ENCODE measurements at regions not wholly inside any gene's neighbourhood (a gene's known extent, or its start where the extent isn't known, plus 50 kb on each side); places are given as distances from the start of the nearest gene placed in this dataset.
"Not testable (repeated sequence)": the region's sequence is repeated elsewhere in the genome, so short reads cannot be mapped to it uniquely, and the experiment has no call there.

DNA sequence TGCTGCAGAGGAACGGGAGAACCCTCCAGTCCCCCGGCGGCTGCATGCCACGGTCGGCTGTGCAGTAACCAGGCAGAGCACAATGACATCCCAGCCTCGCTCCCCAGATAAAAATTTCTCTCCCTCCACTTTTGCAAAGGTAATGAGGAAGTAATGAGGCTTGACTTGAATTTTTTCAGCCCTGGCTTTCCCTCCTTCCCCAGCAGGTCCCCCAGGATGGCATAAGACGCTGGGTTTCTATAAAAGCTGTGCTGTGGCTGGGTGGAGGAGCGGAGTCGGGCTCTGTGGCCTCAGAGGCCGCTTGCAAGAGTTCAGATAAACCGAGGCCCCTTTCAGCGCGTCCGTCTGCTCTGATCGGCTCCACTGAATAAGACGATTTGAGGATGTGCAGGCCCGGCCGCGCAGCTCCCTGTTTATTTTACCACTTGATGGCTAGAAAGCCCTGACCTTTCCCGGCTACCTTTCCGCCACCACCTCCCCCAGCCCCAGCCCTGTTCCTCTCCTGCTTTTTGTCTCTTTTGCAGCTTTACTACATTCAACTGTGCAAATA, 351.9 kb upstream of the IRX2 start:
- H3K27ac Mint-ChIP-seq, result no peak overlapping the region
- peaks cover 20% of the 10 kb centered on the region for H3K27me3 Mint-ChIP-seq
- H3K4me1 Mint-ChIP-seq, result no peaks in the 10 kb centered on the region
- H3K4me3 Mint-ChIP-seq, result no peak overlapping the region
- no peaks in the 10 kb centered on the region for H3K9me3 Mint-ChIP-seq
- H3K36me3 Mint-ChIP-seq, result no peaks in the 10 kb centered on the region

DNA sequence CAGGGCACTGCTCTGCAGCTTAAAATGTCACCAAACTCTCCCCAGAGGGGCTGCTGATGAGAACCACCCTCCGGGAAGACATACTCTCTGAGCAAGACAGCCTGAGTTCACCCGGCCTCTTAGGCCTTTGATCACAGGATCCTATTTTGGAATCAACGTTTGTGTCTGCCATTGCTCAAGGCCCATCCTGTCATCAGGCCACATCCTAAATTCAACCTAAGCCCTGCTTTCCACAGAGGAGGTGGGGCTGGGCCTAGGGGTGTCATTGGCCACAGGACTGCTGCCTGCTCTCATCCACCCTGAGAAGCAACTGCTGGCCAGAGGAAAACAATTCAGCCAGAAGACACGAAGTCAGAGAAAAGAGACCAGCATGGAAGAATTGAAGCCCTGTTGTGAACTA, 351.1 kb upstream of the IRX2 start:
- H3K36me3 Mint-ChIP-seq, result no peaks in the 10 kb centered on the region

DNA sequence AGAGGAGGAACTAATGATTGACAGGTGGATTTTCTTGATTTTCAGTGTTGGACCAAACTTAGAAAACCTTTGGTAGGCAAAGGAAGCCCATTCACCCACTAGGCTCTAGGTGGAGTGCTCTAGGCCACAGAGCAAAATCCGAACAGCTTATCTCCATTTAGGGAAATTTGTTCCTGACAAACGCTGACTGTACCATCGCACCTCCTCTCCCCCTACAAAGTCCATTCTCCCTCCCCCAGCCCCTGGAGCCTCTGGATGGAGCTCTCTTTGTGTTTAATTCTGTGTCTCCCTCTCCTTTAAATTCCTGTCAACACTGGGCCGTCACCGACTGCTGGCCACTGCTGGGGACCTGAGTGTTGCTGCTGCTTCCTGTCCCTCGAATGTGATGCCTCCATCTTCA, 350.1 kb upstream of the IRX2 start:
- Mint-ChIP-seq H3K27me3 (peaks cover 20% of the 10 kb centered on the region), H3K4me1 (no peaks in the 10 kb centered on the region), H3K36me3 (no peaks in the 10 kb centered on the region), H3K4me3 (no peak overlapping the region), H3K9me3 (peaks cover 4% of the 10 kb centered on the region), H3K27ac (no peak overlapping the region)

More for the DNA sequence above, 351.1 kb upstream of the IRX2 start:
- Mint-ChIP-seq H3K9me3 (no peaks in the 10 kb centered on the region), H3K27me3 (peaks cover 20% of the 10 kb centered on the region), H3K4me3 (no peak overlapping the region), H3K4me1 (no peaks in the 10 kb centered on the region), H3K27ac (no peak overlapping the region)

DNA sequence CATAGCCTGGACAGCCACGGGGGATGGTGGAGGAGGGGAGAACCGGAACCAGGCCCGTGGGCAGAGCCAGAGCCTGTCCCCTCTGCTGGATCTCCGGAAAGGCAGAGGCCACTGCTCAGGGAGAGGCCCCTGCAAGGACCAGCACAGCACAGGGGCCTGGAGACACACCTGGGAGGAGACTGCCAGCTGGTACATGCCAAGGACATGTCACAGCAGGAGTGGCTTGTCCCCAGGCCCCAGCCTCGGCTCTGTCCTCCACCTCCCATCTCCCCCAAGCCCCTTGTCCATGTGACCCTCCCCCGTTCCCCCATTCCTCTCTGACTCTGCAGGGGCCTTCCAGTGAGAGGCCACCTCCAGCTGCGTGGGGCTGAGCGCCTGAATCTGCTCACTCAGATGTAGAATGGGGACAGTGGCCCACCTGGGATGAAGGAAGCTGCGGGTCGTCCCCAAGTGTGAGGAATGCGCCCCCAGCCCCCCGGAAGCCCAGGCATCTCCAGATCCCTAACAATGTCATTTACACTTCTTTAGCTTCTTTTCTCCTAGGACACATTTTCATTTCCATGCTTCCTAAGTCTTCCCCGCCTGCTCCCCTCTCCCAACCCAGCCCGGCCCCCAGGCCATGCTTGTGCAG, 349.6 kb upstream of the IRX2 start:
- H3K27ac Mint-ChIP-seq, result no peak overlapping the region

DNA sequence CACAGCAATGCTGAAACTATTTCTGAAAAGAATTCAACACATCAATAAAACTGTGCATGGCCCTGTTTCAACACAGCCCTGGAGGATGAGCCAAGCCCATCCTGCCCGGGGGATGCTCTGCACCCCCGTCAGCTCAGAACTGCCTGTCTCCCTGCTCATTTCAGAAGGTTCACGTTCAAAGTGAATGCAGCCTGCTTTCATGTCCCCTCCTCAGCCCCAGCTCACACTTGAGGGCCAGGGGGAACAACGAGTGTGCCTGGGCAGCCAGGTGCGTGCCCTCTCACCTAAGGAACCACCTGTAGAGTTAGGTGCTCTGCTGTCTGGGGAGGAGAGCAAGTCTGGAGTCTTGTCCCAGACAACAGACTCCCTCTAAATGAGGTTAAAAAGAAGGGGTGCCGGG, 348.5 kb upstream of the IRX2 start:
- Mint-ChIP-seq H3K4me3 (no peak overlapping the region), H3K9me3 (peaks cover 4% of the 10 kb centered on the region), H3K4me1 (no peaks in the 10 kb centered on the region), H3K27ac (no peak overlapping the region), H3K27me3 (peaks cover 15% of the 10 kb centered on the region), H3K36me3 (no peaks in the 10 kb centered on the region)

More for the DNA sequence above, 349.6 kb upstream of the IRX2 start:
- Mint-ChIP-seq H3K9me3 (peaks cover 4% of the 10 kb centered on the region), H3K36me3 (no peaks in the 10 kb centered on the region), H3K4me1 (no peaks in the 10 kb centered on the region), H3K4me3 (no peak overlapping the region), H3K27me3 (peaks cover 20% of the 10 kb centered on the region)

DNA sequence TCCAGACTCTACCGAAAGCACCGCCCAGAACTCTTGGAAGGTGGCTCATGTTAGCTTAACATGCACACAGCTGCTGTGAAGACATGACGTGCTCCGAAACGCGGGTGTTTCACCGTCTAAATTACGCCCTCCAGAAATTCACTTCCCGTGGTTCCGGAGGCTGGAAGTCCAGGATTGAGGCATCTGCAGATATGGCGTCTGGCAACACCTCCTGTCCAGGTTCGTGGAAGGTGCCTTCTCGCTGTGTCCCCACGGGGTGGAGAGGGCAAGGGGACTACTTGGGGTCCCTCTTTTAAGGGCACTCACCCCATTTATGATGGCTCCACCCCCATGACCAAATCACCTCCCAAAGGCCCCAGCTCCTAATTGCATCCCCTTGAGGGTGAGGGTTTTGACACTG, 348.0 kb upstream of the IRX2 start:
- H3K36me3 Mint-ChIP-seq, result no peaks in the 10 kb centered on the region
- H3K27me3 Mint-ChIP-seq, result peaks cover 12% of the 10 kb centered on the region
- no peaks in the 10 kb centered on the region for H3K4me1 Mint-ChIP-seq
- no peak overlapping the region for H3K27ac Mint-ChIP-seq
- H3K9me3 Mint-ChIP-seq, result peaks cover 4% of the 10 kb centered on the region
- H3K4me3 Mint-ChIP-seq, result no peak overlapping the region

DNA sequence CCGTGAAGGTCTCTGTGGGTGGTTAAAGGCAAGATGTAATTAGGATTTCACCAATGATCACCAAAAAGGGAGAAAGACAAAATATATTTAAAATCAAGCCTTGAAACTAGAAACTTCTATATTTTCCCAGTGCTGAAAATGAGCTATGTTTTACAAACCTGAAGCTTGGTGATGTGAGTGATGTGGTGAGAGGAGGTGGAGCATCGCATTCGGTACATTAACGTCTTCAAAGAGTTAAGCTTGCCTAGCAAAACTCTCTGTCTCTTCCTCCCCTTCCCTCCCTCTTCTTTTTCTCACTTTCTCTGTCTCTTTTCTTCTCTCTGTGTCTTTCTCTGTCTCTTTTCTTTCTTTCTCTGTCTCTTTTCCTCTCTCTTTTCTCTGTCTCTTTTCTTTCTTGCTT, 347.3 kb upstream of the IRX2 start:
- Mint-ChIP-seq H3K27me3 (peaks cover 7% of the 10 kb centered on the region), H3K36me3 (no peaks in the 10 kb centered on the region), H3K4me3 (no peak overlapping the region), H3K27ac (no peak overlapping the region), H3K9me3 (peaks cover 4% of the 10 kb centered on the region), H3K4me1 (no peaks in the 10 kb centered on the region)

DNA sequence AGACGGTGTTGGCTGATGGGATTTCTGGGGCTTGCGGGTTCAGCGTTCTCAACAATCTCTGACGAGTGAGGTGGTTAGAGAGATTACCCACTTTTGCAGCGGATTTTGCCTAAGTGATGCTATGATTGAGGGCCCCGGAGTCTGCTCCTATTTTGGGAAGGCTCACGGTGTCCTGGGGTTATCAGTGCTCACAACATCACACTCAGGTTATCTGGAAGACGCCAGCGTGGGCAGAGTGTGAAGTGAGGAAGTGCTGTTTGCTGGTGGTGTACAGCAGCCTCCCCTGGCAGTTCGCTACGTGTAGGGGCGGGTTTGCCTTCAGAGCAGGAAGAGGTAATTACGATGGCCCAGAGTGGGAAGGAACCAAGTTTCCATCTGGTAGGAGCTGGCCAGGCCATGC, 341.2 kb upstream of the IRX2 start:
- no peaks in the 10 kb centered on the region for H3K4me1 Mint-ChIP-seq
- no peaks in the 10 kb centered on the region for H3K36me3 Mint-ChIP-seq
- no peak overlapping the region for H3K4me3 Mint-ChIP-seq
- peaks cover 11% of the 10 kb centered on the region for H3K9me3 Mint-ChIP-seq
- H3K27ac Mint-ChIP-seq, result no peak overlapping the region
- H3K27me3 Mint-ChIP-seq, result peaks cover 1% of the 10 kb centered on the region

DNA sequence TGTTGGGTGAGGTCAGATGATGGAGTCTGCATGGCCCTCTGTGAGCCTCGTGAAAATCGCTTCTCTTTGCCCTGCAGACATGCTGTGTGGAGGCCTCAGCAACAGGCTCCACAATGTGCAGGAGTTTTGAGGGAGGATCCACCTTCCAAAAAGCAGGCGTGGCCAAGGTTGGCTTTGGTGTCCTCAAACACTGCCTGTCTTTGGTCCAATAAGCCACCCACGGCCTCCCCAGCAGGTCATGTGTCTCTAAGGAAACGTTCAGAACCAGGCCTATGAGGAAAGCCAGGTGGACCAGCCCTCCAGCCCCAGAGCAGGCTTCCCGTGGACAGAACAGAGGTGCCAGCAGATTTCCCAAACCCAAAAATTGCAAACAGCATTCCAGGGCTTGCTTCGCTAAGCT, 340.7 kb upstream of the IRX2 start:
- H3K36me3 Mint-ChIP-seq, result no peaks in the 10 kb centered on the region
- H3K27me3 Mint-ChIP-seq, result peaks cover 1% of the 10 kb centered on the region
- no peak overlapping the region for H3K4me3 Mint-ChIP-seq
- H3K9me3 Mint-ChIP-seq, result peaks cover 8% of the 10 kb centered on the region
- H3K4me1 Mint-ChIP-seq, result no peaks in the 10 kb centered on the region
- H3K27ac Mint-ChIP-seq, result no peak overlapping the region

DNA sequence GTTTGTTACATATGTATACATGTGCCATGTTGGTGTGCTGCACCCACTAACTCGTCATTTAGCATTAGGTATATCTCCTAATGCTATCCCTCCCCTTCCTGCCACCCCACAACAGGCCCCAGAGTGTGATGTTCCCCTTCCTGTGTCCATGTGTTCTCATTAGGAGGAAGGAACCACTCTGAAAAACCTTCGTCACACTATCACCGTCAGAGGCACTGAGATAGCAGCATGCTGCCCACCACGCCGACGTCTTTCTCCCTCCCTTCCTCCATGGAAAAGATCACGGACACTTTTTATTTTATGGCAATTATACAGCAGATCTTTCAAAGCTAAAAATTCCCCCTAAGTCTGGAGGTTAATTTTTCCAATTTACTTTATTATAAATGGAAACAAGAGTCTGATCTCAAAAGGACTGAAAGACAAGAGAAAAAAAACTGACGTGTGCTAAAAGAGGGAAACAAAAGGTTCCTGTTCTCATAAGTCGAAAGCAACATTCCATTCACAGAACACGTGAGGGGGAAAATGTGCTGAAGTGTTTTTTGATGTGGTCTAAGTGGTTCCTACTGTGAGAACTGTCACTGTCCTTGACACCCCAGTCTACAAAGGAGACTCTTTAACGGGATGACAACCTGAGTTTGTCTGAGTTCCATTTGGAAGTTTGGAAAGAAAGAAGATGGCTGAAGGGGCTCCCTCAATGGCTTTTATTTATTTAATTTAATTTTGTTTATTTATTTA, 339.7 kb upstream of the IRX2 start:
- peaks cover 1% of the 10 kb centered on the region for H3K27me3 Mint-ChIP-seq
- H3K27ac Mint-ChIP-seq, result no peak overlapping the region
- H3K36me3 Mint-ChIP-seq, result no peaks in the 10 kb centered on the region
- H3K4me1 Mint-ChIP-seq, result no peaks in the 10 kb centered on the region
- no peak overlapping the region for H3K4me3 Mint-ChIP-seq
- peaks cover 6% of the 10 kb centered on the region for H3K9me3 Mint-ChIP-seq

DNA sequence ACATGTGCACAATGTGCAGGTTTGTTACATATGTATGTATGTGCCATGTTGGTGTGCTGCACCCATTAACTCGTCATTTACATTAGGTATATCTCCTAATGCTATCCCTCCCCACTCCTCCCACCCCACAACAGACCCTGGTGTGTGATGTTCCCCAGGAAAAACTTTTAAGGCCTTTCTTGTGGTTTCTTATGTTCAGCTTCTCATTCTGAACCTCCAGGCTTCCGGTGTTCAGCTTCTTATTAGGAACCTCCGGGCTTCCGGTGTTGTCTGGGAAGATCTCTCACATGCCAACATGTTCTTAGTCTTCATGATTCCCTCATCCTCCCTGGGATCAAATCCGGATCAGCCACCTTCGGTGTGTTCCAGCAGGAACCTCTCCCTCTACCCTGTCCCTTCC, 338.8 kb upstream of the IRX2 start:
- not testable (repeated sequence) for H3K36me3 Mint-ChIP-seq, H3K4me3 Mint-ChIP-seq

DNA sequence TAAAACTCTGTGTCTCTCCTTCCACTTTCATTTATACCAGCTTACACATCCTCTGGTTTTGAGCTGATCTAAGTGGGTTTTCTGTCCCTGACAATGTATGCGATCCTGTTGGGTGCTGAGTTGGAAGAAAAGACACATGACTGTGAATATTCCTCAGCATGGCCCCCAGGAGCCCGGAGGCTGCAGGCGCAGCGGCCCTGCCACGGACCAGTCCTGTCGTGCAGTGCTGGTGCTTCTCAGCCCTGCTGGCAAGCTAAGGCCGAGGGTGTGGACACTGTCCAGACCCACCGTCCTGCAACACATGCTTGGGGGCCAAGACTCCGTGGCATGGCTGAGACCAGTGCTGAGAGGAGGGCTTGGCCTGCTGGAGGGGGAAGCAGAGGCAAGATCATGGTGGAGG, 328.9 kb upstream of the IRX2 start:
- Mint-ChIP-seq H3K9me3 (peaks cover 7% of the 10 kb centered on the region), H3K4me3 (no peak overlapping the region)

More for the DNA sequence above, 338.8 kb upstream of the IRX2 start:
- H3K9me3 Mint-ChIP-seq, H3K4me1 Mint-ChIP-seq, H3K27ac Mint-ChIP-seq, H3K27me3 Mint-ChIP-seq: not testable (repeated sequence)

DNA sequence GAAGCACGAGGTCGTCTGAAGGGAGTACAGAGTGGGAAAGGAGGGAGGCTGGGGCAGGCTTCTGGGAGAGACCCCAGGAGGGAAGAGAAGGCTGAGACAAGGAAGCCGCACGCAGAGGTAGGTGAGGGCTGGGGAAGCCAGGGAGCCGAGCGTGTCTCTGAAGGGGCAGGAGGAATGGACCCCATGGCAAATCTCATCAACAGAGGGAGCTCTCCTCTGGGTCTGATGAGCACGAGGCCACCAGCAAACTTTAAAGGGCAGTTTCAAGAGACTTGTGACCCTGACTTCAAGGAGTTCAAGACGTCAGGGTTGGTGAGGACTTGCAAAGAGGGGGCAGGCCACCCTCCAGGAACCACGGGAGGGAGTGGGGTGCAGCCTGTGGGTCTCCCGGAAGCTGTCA, 326.2 kb upstream of the IRX2 start:
- Mint-ChIP-seq H3K27me3 (no peaks in the 10 kb centered on the region), H3K36me3 (no peaks in the 10 kb centered on the region), H3K4me1 (no peaks in the 10 kb centered on the region), H3K27ac (no peak overlapping the region), H3K9me3 (peaks cover 13% of the 10 kb centered on the region), H3K4me3 (no peak overlapping the region)

More for the DNA sequence above, 328.9 kb upstream of the IRX2 start:
- no peaks in the 10 kb centered on the region for H3K4me1 Mint-ChIP-seq
- no peaks in the 10 kb centered on the region for H3K27me3 Mint-ChIP-seq
- no peaks in the 10 kb centered on the region for H3K36me3 Mint-ChIP-seq
- H3K27ac Mint-ChIP-seq, result no peak overlapping the region

DNA sequence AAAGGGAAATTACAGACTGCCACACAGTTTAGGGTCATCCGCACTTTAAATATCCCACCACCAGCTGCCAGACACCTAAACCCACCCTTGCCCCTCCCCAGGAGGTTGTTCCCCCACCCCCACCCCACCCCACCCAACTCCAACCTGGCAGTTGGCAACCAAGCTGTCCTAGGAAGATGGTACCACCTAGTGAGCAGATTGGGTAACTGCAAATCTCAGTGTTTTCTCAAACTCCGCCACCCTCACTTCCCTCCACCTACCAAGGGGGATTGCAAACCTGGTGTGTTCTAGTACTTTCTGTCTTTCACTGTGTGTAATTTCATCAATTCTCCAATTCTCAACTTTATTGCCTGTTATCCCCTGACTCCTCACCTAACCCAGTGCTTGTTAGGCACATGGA, 323.8 kb upstream of the IRX2 start:
- no peaks in the 10 kb centered on the region for H3K4me1 Mint-ChIP-seq
- H3K36me3 Mint-ChIP-seq, result no peaks in the 10 kb centered on the region
- no peak overlapping the region for H3K4me3 Mint-ChIP-seq
- H3K9me3 Mint-ChIP-seq, result peaks cover 28% of the 10 kb centered on the region
- no peak overlapping the region for H3K27ac Mint-ChIP-seq
- no peaks in the 10 kb centered on the region for H3K27me3 Mint-ChIP-seq

DNA sequence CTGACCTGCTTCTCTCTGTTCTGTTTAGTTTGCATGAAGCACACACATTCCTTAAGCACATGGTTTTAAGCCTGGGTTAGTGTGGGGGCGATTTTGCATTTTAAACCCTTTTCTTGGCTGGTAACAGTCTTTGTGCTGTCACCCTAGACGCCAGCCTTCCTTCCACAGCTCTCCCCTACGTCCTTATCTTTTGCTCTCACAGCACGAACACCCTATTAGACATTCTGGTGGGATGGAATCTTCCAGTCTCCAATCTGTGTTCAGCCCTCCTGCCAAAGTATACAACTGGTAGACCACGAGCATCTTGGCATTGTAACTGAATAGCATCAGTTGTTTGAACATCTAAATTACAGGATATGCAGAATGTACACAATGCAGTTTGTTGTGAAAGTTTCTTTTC, 316.9 kb upstream of the IRX2 start:
- Mint-ChIP-seq H3K36me3 (no peaks in the 10 kb centered on the region), H3K27ac (no peak overlapping the region), H3K4me3 (no peak overlapping the region), H3K9me3 (peaks cover 27% of the 10 kb centered on the region), H3K27me3 (no peaks in the 10 kb centered on the region), H3K4me1 (no peaks in the 10 kb centered on the region)

DNA sequence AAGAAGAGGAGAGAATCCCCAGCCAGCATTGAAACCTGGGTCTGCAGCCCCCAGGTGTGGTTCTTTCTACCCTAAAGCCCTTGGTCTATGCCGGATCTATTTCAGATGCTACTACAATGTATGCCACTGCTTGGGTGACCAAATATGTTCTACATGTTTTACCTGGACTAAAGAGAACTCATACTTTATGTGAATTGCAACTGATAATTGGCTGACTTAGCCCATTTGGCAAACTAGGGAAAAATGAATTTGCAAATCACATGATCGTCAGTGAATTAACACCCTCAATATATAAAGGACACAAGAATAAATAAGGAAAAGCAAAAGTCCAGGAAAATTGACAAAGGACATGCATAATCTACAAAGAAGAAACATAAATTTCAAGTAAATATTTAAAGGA, 308.8 kb upstream of the IRX2 start:
- H3K9me3 Mint-ChIP-seq, result peaks cover 5% of the 10 kb centered on the region
- H3K36me3 Mint-ChIP-seq, result no peaks in the 10 kb centered on the region
- H3K27me3 Mint-ChIP-seq, result no peaks in the 10 kb centered on the region
- H3K4me3 Mint-ChIP-seq, result no peak overlapping the region
- no peaks in the 10 kb centered on the region for H3K4me1 Mint-ChIP-seq
- H3K27ac Mint-ChIP-seq, result no peak overlapping the region

Measured in activated naive CD4-positive, alpha-beta T cell treated with anti-CD3 and anti-CD28 coated beads, Interleukin-2, amount 50 U/mL, for 24 hours (primary cell).